ENCODE measurements at regions not wholly inside any gene's neighbourhood (a gene's known extent, or its start where the extent isn't known, plus 50 kb on each side); places are given as distances from the start of the nearest gene placed in this dataset.
"Not testable (repeated sequence)": the region's sequence is repeated elsewhere in the genome, so short reads cannot be mapped to it uniquely, and the experiment has no call there.

GRCh38 chr10:91076991-91077548, 143.4 kb upstream of the PCGF5 start:
- Histone ChIP-seq H3K36me3 (ENCODE audit: control insufficient read depth, insufficient read depth, low read length) (no peaks in the 10 kb centered on the region), H3K27me3 (ENCODE audit: control insufficient read depth, insufficient read depth, low read length) (peaks cover 7% of the 10 kb centered on the region), H3K4me1 (ENCODE audit: control insufficient read depth, insufficient read depth, low read length) (peaks cover 6% of the 10 kb centered on the region), H3K9me3 (ENCODE audit: control insufficient read depth, low read length) (no peaks in the 10 kb centered on the region), H3K9ac (ENCODE audit: low read length) (no peak overlapping the region), H3K4me3 (ENCODE audit: low read length) (no peak overlapping the region)

- Histone ChIP-seq H3K36me3 (ENCODE audit: control insufficient read depth, insufficient read depth, low read length) (no peaks in the 10 kb centered on the region), H3K4me3 (ENCODE audit: low read length) (no peak overlapping the region), H3K4me1 (ENCODE audit: control insufficient read depth, insufficient read depth, low read length) (peaks cover 6% of the 10 kb centered on the region), H3K9ac (ENCODE audit: low read length) (no peak overlapping the region), H3K27me3 (ENCODE audit: control insufficient read depth, insufficient read depth, low read length) (peaks cover 7% of the 10 kb centered on the region), H3K9me3 (ENCODE audit: control insufficient read depth, low read length) (no peaks in the 10 kb centered on the region)
These were observed 142.9 kb upstream of the PCGF5 start for GRCh38 chr10:91077549-91078071.

GRCh38 chr10:91080776-91081175, 139.7 kb upstream of the PCGF5 start:
- Histone ChIP-seq H3K4me3 (ENCODE audit: low read length) (no peak overlapping the region), H3K27me3 (ENCODE audit: control insufficient read depth, insufficient read depth, low read length) (peaks cover 7% of the 10 kb centered on the region), H3K4me1 (ENCODE audit: control insufficient read depth, insufficient read depth, low read length) (peaks cover 6% of the 10 kb centered on the region), H3K36me3 (ENCODE audit: control insufficient read depth, insufficient read depth, low read length) (no peaks in the 10 kb centered on the region), H3K9ac (ENCODE audit: low read length) (no peak overlapping the region), H3K9me3 (ENCODE audit: control insufficient read depth, low read length) (no peaks in the 10 kb centered on the region)

GRCh38 chr10:91082447-91082846, 138.0 kb upstream of the PCGF5 start:
- H3K4me1 ChIP-seq (ENCODE audit: control insufficient read depth, insufficient read depth, low read length), result peaks cover 4% of the 10 kb centered on the region
- H3K36me3 ChIP-seq (ENCODE audit: control insufficient read depth, insufficient read depth, low read length), result no peaks in the 10 kb centered on the region
- H3K9ac ChIP-seq (ENCODE audit: low read length), result no peak overlapping the region
- H3K4me3 ChIP-seq (ENCODE audit: low read length), result no peak overlapping the region
- H3K27me3 ChIP-seq (ENCODE audit: control insufficient read depth, insufficient read depth, low read length), result no peaks in the 10 kb centered on the region
- H3K9me3 ChIP-seq (ENCODE audit: control insufficient read depth, low read length), result no peaks in the 10 kb centered on the region

GRCh38 chr10:91088300-91089140, 131.9 kb upstream of the PCGF5 start:
- H3K9ac ChIP-seq (ENCODE audit: low read length), result no peak overlapping the region
- no peaks in the 10 kb centered on the region for H3K9me3 ChIP-seq (ENCODE audit: control insufficient read depth, low read length)
- no peaks in the 10 kb centered on the region for H3K4me1 ChIP-seq (ENCODE audit: control insufficient read depth, insufficient read depth, low read length)
- H3K27me3 ChIP-seq (ENCODE audit: control insufficient read depth, insufficient read depth, low read length), result no peaks in the 10 kb centered on the region
- no peaks in the 10 kb centered on the region for H3K36me3 ChIP-seq (ENCODE audit: control insufficient read depth, insufficient read depth, low read length)
- no peak overlapping the region for H3K4me3 ChIP-seq (ENCODE audit: low read length)

- H3K9ac ChIP-seq (ENCODE audit: low read length), result no peak overlapping the region
- H3K4me1 ChIP-seq (ENCODE audit: control insufficient read depth, insufficient read depth, low read length), result no peaks in the 10 kb centered on the region
- H3K9me3 ChIP-seq (ENCODE audit: control insufficient read depth, low read length), result no peaks in the 10 kb centered on the region
- H3K27me3 ChIP-seq (ENCODE audit: control insufficient read depth, insufficient read depth, low read length), result no peaks in the 10 kb centered on the region
- H3K4me3 ChIP-seq (ENCODE audit: low read length), result no peak overlapping the region
- no peaks in the 10 kb centered on the region for H3K36me3 ChIP-seq (ENCODE audit: control insufficient read depth, insufficient read depth, low read length)
These were observed 129.5 kb upstream of the PCGF5 start for GRCh38 chr10:91090761-91091529.

GRCh38 chr10:91091780-91092179, 128.7 kb upstream of the PCGF5 start:
- no peaks in the 10 kb centered on the region for H3K4me1 ChIP-seq (ENCODE audit: control insufficient read depth, insufficient read depth, low read length)
- H3K9ac ChIP-seq (ENCODE audit: low read length), result no peak overlapping the region
- no peak overlapping the region for H3K4me3 ChIP-seq (ENCODE audit: low read length)
- H3K27me3 ChIP-seq (ENCODE audit: control insufficient read depth, insufficient read depth, low read length), result no peaks in the 10 kb centered on the region
- no peaks in the 10 kb centered on the region for H3K36me3 ChIP-seq (ENCODE audit: control insufficient read depth, insufficient read depth, low read length)
- no peaks in the 10 kb centered on the region for H3K9me3 ChIP-seq (ENCODE audit: control insufficient read depth, low read length)

- Histone ChIP-seq H3K27me3 (ENCODE audit: control insufficient read depth, insufficient read depth, low read length) (no peaks in the 10 kb centered on the region), H3K4me1 (ENCODE audit: control insufficient read depth, insufficient read depth, low read length) (no peaks in the 10 kb centered on the region), H3K36me3 (ENCODE audit: control insufficient read depth, insufficient read depth, low read length) (no peaks in the 10 kb centered on the region), H3K9ac (ENCODE audit: low read length) (no peak overlapping the region), H3K4me3 (ENCODE audit: low read length) (no peak overlapping the region), H3K9me3 (ENCODE audit: control insufficient read depth, low read length) (no peaks in the 10 kb centered on the region)
These were observed 124.2 kb upstream of the PCGF5 start for GRCh38 chr10:91096274-91096673.

GRCh38 chr10:91097313-91097712, 123.2 kb upstream of the PCGF5 start:
- Histone ChIP-seq H3K4me3 (ENCODE audit: low read length) (no peak overlapping the region), H3K9me3 (ENCODE audit: control insufficient read depth, low read length) (no peaks in the 10 kb centered on the region), H3K9ac (ENCODE audit: low read length) (no peak overlapping the region), H3K4me1 (ENCODE audit: control insufficient read depth, insufficient read depth, low read length) (no peaks in the 10 kb centered on the region), H3K27me3 (ENCODE audit: control insufficient read depth, insufficient read depth, low read length) (no peaks in the 10 kb centered on the region), H3K36me3 (ENCODE audit: control insufficient read depth, insufficient read depth, low read length) (no peaks in the 10 kb centered on the region)

GRCh38 chr10:91098021-91098420, 122.4 kb upstream of the PCGF5 start:
- not testable (repeated sequence) for H3K9me3 ChIP-seq (ENCODE audit: control insufficient read depth, low read length); H3K4me1 ChIP-seq (ENCODE audit: control insufficient read depth, insufficient read depth, low read length); H3K4me3 ChIP-seq (ENCODE audit: low read length); H3K27me3 ChIP-seq (ENCODE audit: control insufficient read depth, insufficient read depth, low read length); H3K36me3 ChIP-seq (ENCODE audit: control insufficient read depth, insufficient read depth, low read length); H3K9ac ChIP-seq (ENCODE audit: low read length)

- no peak overlapping the region for H3K9ac ChIP-seq (ENCODE audit: low read length)
- no peak overlapping the region for H3K4me3 ChIP-seq (ENCODE audit: low read length)
- H3K4me1 ChIP-seq (ENCODE audit: control insufficient read depth, insufficient read depth, low read length), result no peaks in the 10 kb centered on the region
- H3K36me3 ChIP-seq (ENCODE audit: control insufficient read depth, insufficient read depth, low read length), result no peaks in the 10 kb centered on the region
- no peaks in the 10 kb centered on the region for H3K27me3 ChIP-seq (ENCODE audit: control insufficient read depth, insufficient read depth, low read length)
- H3K9me3 ChIP-seq (ENCODE audit: control insufficient read depth, low read length), result no peaks in the 10 kb centered on the region
These were observed 116.9 kb upstream of the PCGF5 start for GRCh38 chr10:91103384-91104192.
